Spleen (tissue), 11 donors: ENCODE measurements at regions not wholly inside any gene's neighbourhood (a gene's known extent, or its start where the extent isn't known, plus 50 kb on each side); places are given as distances from the start of the nearest gene placed in this dataset.

Experiments
- DNase-seq: peaks from one replicate; pipeline ENCODE4 v3.0.0-alpha.2; 2020
- H3K27ac ChIP-seq, 8 donors: fragments of 200-600 bp; sonication (generic) in 7 of 8; 1 replicate in 4 of 8; 2 replicates in 4 of 8; pipeline versions ENCODE4 v1.5.0 to v1.8.0; 2016 to 2021; ENCODE audit warnings: inconsistent platforms in 4 of 8, mild to moderate bottlenecking in 4 of 8, moderate library complexity in 1 of 8
- H3K27me3 ChIP-seq, 7 donors: fragments of 200-600 bp; sonication (generic) in 6 of 7; replicated peaks in 1 of 7; 1 replicate in 4 of 7; 2 replicates in 3 of 7; pipeline versions ENCODE4 v1.5.0 to v1.8.0; 2016 to 2021; ENCODE audit warnings: inconsistent platforms in 3 of 7, mild to moderate bottlenecking in 1 of 7
- H3K36me3 ChIP-seq, 6 donors: fragments of 200-600 bp; sonication (generic) in 5 of 6; 1 replicate in 4 of 6; 2 replicates in 2 of 6; pipeline versions ENCODE4 v1.5.0 to v1.8.0; 2016 to 2021; ENCODE audit warnings: inconsistent platforms in 2 of 6
- H3K4me1 ChIP-seq, 6 donors: fragments of 200-600 bp; sonication (generic) in 5 of 6; 1 replicate in 3 of 6; 2 replicates in 3 of 6; pipeline versions ENCODE4 v1.5.0 to v1.8.0; 2016 to 2021; ENCODE audit warnings: inconsistent platforms in 3 of 6
- H3K4me3 ChIP-seq, 8 donors: fragments of 200-600 bp; sonication (generic) in 7 of 8; 1 replicate in 4 of 8; 2 replicates in 4 of 8; pipeline versions ENCODE4 v1.5.0 to v1.8.0; 2016 to 2021; ENCODE audit warnings: inconsistent platforms in 4 of 8, mild to moderate bottlenecking in 4 of 8, moderate library complexity in 2 of 8
- H3K9me3 ChIP-seq, 8 donors: fragments of 200-600 bp; sonication (generic) in 7 of 8; 1 replicate in 4 of 8; 2 replicates in 4 of 8; pipeline versions ENCODE4 v1.5.0 to v1.8.0; 2016 to 2021; ENCODE audit warnings: inconsistent platforms in 4 of 8
- POLR2A ChIP-seq, 3 donors: fragments of 450-650 bp; IDR thresholded peaks; one replicate each; pipeline ENCODE4 v1.5.1; 2017; ENCODE audit warnings: antibody characterized with exemption in 3 of 3, mild to moderate bottlenecking in 1 of 3
- POLR2AphosphoS5 ChIP-seq, 3 donors: sonication (generic); formaldehyde crosslinking; IDR thresholded peaks; one replicate each; pipeline ENCODE4 v1.5.1; 2017; ENCODE audit warnings: antibody characterized with exemption in 3 of 3
- WGBS, 5 donors: extraction: QIAGEN DNeasy Blood & Tissue Kit in 3 of 5; methylation state at CpG; one replicate each; pipeline versions ENCODE4 v1.1.5 to v1.1.7; 2013 to 2018; 5-methylcytosine and 5-hydroxymethylcytosine counted together
- intact Hi-C: fragments of 100-400 bp; cut with DNase I; formaldehyde crosslinking; loops from one replicate; pipeline ENCODE4 v1.15.0; 2023; ENCODE audit warnings: low total_unique reads
- TF ChIP-seq, protein P1 (sequence below), 11 experiments: fragments of 200-600 bp in 7 of 11; fragments of 450-650 bp in 4 of 11; sonication (generic) in 4 of 11; IDR thresholded peaks in 8 of 11; conservative IDR thresholded peaks in 3 of 11; 1 replicate in 7 of 11; 2 replicates in 4 of 11; pipeline versions ENCODE4 v1.4.0 to v1.8.0; 2016 to 2021; ENCODE audit warnings: antibody characterized with exemption in 11 of 11, inconsistent platforms in 4 of 11, mild to moderate bottlenecking in 1 of 11
- donor health status: healthy with polysubstance abuse.
- donor health status: DM: no; HTN: no; CAD: no; lungs with moderate emphysema.
- donor health status: DM: no; HTN: no; CAD: no.
- donor health status: Bipolar disorder and iron deficiency.
- donor health status: healthy.
- donor health status: DM: no; HTN: no; CAD: no.
- donor health status: DM: yes; HTN: yes; CAD: no.

DNA sequence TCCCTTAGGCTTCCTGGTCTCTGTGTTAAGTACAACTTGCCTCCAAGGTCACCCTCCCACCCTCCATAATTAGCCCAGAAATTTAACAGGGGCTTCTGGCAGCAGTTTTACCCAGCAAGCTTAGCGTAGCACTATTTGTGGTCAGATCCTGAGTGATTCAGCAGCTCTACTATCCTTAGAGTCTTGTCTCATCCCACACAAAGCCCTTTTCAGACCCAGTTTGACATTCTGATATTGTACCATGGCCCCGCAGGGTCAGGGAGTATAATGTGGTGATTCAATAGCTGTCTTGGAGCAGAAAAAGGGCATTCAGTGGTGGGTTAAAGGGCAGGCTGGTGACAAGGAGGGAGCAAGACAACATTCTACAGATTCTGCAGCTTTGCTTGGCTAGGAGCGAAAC lies 153.8 kb upstream of the DDHD1 start:
- H3K4me3 ChIP-seq = peak overlapping the region in 1 of 8 donors; percentile 61
- intact Hi-C loops = no loop called here
- peak overlapping the region in 7 of 8 donors; percentile 32 to 47 (median 39) for H3K27ac ChIP-seq
- TF ChIP-seq POLR2A (IDR thresholded peaks at IDR 0.05) (no peak), POLR2AphosphoS5 (IDR thresholded peaks at IDR 0.05) (no peak)
- TF ChIP-seq, protein P1, sequence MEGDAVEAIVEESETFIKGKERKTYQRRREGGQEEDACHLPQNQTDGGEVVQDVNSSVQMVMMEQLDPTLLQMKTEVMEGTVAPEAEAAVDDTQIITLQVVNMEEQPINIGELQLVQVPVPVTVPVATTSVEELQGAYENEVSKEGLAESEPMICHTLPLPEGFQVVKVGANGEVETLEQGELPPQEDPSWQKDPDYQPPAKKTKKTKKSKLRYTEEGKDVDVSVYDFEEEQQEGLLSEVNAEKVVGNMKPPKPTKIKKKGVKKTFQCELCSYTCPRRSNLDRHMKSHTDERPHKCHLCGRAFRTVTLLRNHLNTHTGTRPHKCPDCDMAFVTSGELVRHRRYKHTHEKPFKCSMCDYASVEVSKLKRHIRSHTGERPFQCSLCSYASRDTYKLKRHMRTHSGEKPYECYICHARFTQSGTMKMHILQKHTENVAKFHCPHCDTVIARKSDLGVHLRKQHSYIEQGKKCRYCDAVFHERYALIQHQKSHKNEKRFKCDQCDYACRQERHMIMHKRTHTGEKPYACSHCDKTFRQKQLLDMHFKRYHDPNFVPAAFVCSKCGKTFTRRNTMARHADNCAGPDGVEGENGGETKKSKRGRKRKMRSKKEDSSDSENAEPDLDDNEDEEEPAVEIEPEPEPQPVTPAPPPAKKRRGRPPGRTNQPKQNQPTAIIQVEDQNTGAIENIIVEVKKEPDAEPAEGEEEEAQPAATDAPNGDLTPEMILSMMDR (IDR thresholded peaks at IDR 0.05 in 8 of 11, conservative IDR thresholded peaks at IDR 0.05 in 3 of 11) = no peak
- 58 to 78% (median 66%) methylated on average over 3 of the region's 3 CpGs for WGBS, 5 donors
- peaks cover 0 to 17% (median 9%) of the 10 kb centered on the region in 6 donors for H3K4me1 ChIP-seq
- peaks cover 0 to 9% (median 3%) of the 10 kb centered on the region in 8 donors for H3K9me3 ChIP-seq
- H3K36me3 ChIP-seq = no peaks in the 10 kb centered on the region
- no peak for DNase-seq
- H3K27me3 ChIP-seq = no peaks in the 10 kb centered on the region

DNA sequence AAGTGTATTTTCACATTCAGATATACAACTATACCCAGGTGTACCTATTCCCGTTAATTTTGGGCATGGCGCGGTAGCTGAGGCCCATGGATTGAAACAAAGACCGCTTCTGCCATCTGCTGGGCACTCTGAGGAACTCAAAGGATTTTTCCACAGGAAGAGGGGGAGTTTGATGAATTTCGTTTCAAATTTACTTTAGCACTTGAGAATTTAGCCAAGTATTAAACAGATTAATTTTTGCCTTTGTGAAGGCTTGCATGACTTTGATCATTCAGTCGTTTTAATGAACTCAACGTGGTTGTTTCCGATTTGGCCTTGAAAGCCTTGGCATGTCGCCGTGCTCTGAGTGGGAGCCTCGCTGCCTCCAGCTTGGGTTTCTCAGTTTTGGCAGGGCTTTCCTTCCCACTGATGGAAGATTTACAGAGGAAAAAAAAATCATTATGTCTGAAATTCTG lies 153.2 kb upstream of the DDHD1 start:
- intact Hi-C loops = no loop called here
- no peaks in the 10 kb centered on the region for H3K36me3 ChIP-seq
- no peaks in the 10 kb centered on the region for H3K27me3 ChIP-seq
- peak overlapping the region in 6 of 8 donors; percentile 9 to 47 (median 38) for H3K27ac ChIP-seq
- peaks cover 0 to 17% (median 9%) of the 10 kb centered on the region in 6 donors for H3K4me1 ChIP-seq
- no peak for TF ChIP-seq POLR2A (IDR thresholded peaks at IDR 0.05)
- TF ChIP-seq, protein P1 (IDR thresholded peaks at IDR 0.05 in 8 of 11, conservative IDR thresholded peaks at IDR 0.05 in 3 of 11) = peak; percentile 31 to 78 (median 68)
- TF ChIP-seq POLR2AphosphoS5 (IDR thresholded peaks at IDR 0.05) = peak in 1 of 3 donors; percentile 54
- WGBS, 5 donors = 7 to 10% (median 10%) methylated on average over 11 of the region's 11 CpGs
- no peak for DNase-seq
- H3K9me3 ChIP-seq = peaks cover 0 to 3% (median 0%) of the 10 kb centered on the region in 8 donors
- H3K4me3 ChIP-seq = peak overlapping the region in 7 of 8 donors; percentile 7 to 61 (median 15)

DNA sequence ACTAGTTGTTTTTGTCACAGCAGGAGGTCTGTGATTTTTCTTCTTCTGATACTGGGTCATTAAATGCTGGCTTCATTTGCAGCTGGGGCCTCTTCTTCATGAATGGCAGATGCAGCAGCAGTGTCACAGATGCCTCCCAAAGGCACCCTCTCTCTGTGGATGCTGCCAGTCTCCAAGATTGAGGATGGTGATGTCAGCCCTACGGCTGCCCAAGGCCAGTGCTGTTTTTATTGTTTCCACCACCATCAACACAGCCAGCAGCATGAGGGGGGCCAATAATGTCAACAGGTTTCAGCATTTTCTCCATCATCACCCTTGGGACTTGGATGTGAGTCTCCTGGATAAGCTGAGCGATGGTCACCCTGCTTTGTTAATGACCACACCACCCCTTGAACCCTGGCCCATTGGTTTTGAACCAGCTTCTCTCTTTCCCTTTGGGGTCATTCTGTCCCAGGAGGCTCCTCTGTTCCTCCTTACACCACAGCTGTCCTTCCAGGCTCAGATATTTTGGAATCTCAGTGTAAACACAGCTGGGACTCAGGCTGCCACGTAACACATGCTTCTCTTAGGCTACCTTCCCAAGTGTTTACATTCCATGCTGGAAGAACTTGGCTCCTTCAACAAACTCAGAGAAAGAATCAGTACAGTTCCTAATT lies 151.7 kb upstream of the DDHD1 start:
- Histone ChIP-seq H3K27ac (no peak overlapping the region), H3K4me1 (peaks cover 0 to 17% (median 9%) of the 10 kb centered on the region in 6 donors), H3K36me3 (no peaks in the 10 kb centered on the region), H3K27me3 (no peaks in the 10 kb centered on the region), H3K4me3 (no peak overlapping the region), H3K9me3 (no peaks in the 10 kb centered on the region)
- intact Hi-C loops = no loop called here
- WGBS, 5 donors = 91 to 96% (median 91%) methylated on average over 3 of the region's 3 CpGs
- no peak for DNase-seq
- no peak for TF ChIP-seq POLR2AphosphoS5 (IDR thresholded peaks at IDR 0.05)
- TF ChIP-seq, protein P1 (IDR thresholded peaks at IDR 0.05 in 8 of 11, conservative IDR thresholded peaks at IDR 0.05 in 3 of 11) = no peak
- TF ChIP-seq POLR2A (IDR thresholded peaks at IDR 0.05) = no peak

DNA sequence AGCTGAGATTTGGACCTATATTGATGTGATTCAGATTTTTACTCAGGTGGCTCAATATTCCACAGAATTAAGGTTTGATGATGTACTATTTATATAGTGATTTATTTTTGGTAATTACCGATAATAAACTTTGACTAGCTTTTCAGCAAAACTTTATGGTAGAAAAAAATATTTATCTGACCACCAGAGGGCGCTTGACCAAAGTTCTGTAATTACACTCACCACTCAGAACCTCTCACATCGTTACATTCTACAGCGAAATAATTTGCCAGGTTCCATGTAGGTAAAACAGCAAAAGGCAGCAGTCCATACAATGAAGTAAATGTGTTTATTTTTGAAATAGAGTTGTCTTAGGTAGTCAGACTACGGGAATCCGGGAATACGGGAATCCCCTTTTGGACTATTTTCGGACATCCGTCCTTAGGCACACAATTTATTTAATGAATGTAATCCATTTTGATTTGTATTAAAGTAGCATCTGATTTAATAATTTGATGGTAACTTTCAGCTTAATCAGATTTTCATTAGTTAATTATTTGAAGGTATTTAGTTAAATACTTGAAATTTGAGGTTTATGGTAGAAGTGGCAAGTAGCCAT lies 143.0 kb upstream of the DDHD1 start:
- TF ChIP-seq, protein P1 (IDR thresholded peaks at IDR 0.05 in 8 of 11, conservative IDR thresholded peaks at IDR 0.05 in 3 of 11) = peak; percentile 12 to 70 (median 47)
- no peak for TF ChIP-seq POLR2AphosphoS5 (IDR thresholded peaks at IDR 0.05)
- no peaks in the 10 kb centered on the region for H3K9me3 ChIP-seq
- peak overlapping the region in 1 of 8 donors; percentile 29 for H3K4me3 ChIP-seq
- no peaks in the 10 kb centered on the region for H3K36me3 ChIP-seq
- no peak overlapping the region for H3K27ac ChIP-seq
- 45 to 58% (median 55%) methylated on average over 9 of the region's 9 CpGs for WGBS, 5 donors
- intact Hi-C loops = loop anchor here (10.0 kb wide), 2 partner anchors 471 to 1039 kb away; no protein-coding TSS in a partner anchor
- DNase-seq = no peak
- peaks cover 0 to 5% (median 0%) of the 10 kb centered on the region in 6 donors for H3K4me1 ChIP-seq
- no peaks in the 10 kb centered on the region for H3K27me3 ChIP-seq
